Naive thymus-derived CD4-positive, alpha-beta T cell (primary cell): ENCODE measurements at regions not wholly inside any gene's neighbourhood (a gene's known extent, or its start where the extent isn't known, plus 50 kb on each side); places are given as distances from the start of the nearest gene placed in this dataset.

Source experiments
- ATAC-seq: fragments of 150-1000 bp; cut with Tn5 transposase; 2 replicates; pipeline ENCODE4 v1.10.0; 2021; ENCODE audit warnings: mild to moderate bottlenecking, moderate library complexity
- CTCF ChIA-PET: fragments of 350-600 bp; sonication (Branson Sonifier 250); formaldehyde crosslinking; loops from one replicate; lab custom pipeline; 2021; ENCODE audit warnings: antibody characterized with exemption; lab: Charles Lee
- POLR2A ChIA-PET: fragments of 350-600 bp; sonication (Branson Sonifier 250); formaldehyde crosslinking; loops from one replicate; lab custom pipeline; 2021; ENCODE audit warnings: antibody characterized with exemption, inconsistent platforms; lab: Charles Lee
- DNase-seq, 9 donors: peaks; one replicate each; pipeline versions ENCODE4 v3.0.0 to v3.0.0-alpha.2; 2020 to 2022; ENCODE audit warnings: mixed read lengths in 1 of 9
- H3K27ac ChIP-seq: one replicate; pipeline ENCODE4 v1.7.0; 2013; ENCODE audit warnings: mild to moderate bottlenecking, low read depth, low read length, moderate library complexity
- H3K27me3 ChIP-seq, 2 donors: one replicate each; pipeline ENCODE4 v1.7.0; 2013; ENCODE audit warnings: low read length in 2 of 2, mild to moderate bottlenecking in 2 of 2, moderate library complexity in 2 of 2; ENCODE audit not compliant: control insufficient read depth in 2 of 2, insufficient read depth in 2 of 2
- H3K36me3 ChIP-seq, 3 experiments: 1 replicate in 2 of 3; 2 replicates in 1 of 3; pipeline ENCODE4 v1.7.0; 2013; ENCODE audit warnings: low read length in 3 of 3, mild to moderate bottlenecking in 3 of 3, moderate library complexity in 1 of 3; ENCODE audit not compliant: insufficient read depth in 3 of 3, control insufficient read depth in 2 of 3
- H3K4me1 ChIP-seq, 2 donors: one replicate each; pipeline ENCODE4 v1.7.0; 2013; ENCODE audit warnings: low read length in 2 of 2, mild to moderate bottlenecking in 2 of 2, moderate library complexity in 1 of 2; ENCODE audit not compliant: control insufficient read depth in 2 of 2, insufficient read depth in 2 of 2
- H3K4me3 ChIP-seq: 2 replicates; pipeline ENCODE4 v1.7.0; 2013; ENCODE audit warnings: mild to moderate bottlenecking, low read length
- H3K9me3 ChIP-seq, 3 experiments: 1 replicate in 2 of 3; 2 replicates in 1 of 3; pipeline ENCODE4 v1.7.0; 2013; ENCODE audit warnings: low read length in 3 of 3; ENCODE audit not compliant: control insufficient read depth in 2 of 3
- H3K27ac Mint-ChIP-seq, 9 donors: one replicate each; pipeline ENCODE4 v1.8.0; 2020 to 2022; ENCODE audit warnings: mixed read lengths in 9 of 9, mild to moderate bottlenecking in 8 of 9, moderate library complexity in 5 of 9, inconsistent platforms in 2 of 9
- H3K27me3 Mint-ChIP-seq, 5 donors: one replicate each; pipeline ENCODE4 v1.8.0; 2021 to 2022; ENCODE audit warnings: mixed read lengths in 5 of 5, mild to moderate bottlenecking in 1 of 5
- H3K36me3 Mint-ChIP-seq, 5 donors: one replicate each; pipeline ENCODE4 v1.8.0; 2020 to 2022; ENCODE audit warnings: mixed read lengths in 5 of 5, mild to moderate bottlenecking in 3 of 5, inconsistent platforms in 1 of 5
- H3K4me1 Mint-ChIP-seq, 7 donors: one replicate each; pipeline ENCODE4 v1.8.0; 2020 to 2022; ENCODE audit warnings: mixed read lengths in 7 of 7, mild to moderate bottlenecking in 3 of 7, inconsistent platforms in 1 of 7
- H3K4me3 Mint-ChIP-seq, 10 donors: one replicate each; pipeline ENCODE4 v1.8.0; 2020 to 2022; ENCODE audit warnings: mild to moderate bottlenecking in 10 of 10, mixed read lengths in 10 of 10, moderate library complexity in 6 of 10, inconsistent platforms in 2 of 10
- H3K9me3 Mint-ChIP-seq, 11 donors: one replicate each; pipeline ENCODE4 v1.8.0; 2020 to 2022; ENCODE audit warnings: mixed read lengths in 11 of 11, mild to moderate bottlenecking in 4 of 11, inconsistent platforms in 1 of 11, moderate library complexity in 1 of 11
- intact Hi-C, 2 donors: fragments of 100-400 bp; cut with micrococcal nuclease; formaldehyde crosslinking; loops; one replicate each; pipeline ENCODE4 v1.15.1; 2023

GRCh38 chr5:115349001-115349817 lies 52.8 kb upstream of the CCDC112 start:
- ATAC-seq (no peak), DNase-seq (no peak)
- Mint-ChIP-seq H3K4me1 (no peaks in the 10 kb centered on the region), H3K27me3 (peaks cover 23 to 55% (median 39%) of the 10 kb centered on the region in 5 donors), H3K9me3 (peaks cover 0 to 14% (median under 1%) of the 10 kb centered on the region in 11 donors), H3K27ac (no peak overlapping the region), H3K4me3 (no peak overlapping the region), H3K36me3 (peaks cover 0 to 6% (median 0%) of the 10 kb centered on the region in 5 donors)
- no peaks in the 10 kb centered on the region for H3K27me3 ChIP-seq
- H3K9me3 ChIP-seq, result no peaks in the 10 kb centered on the region
- no peak overlapping the region for H3K4me3 ChIP-seq
- no peaks in the 10 kb centered on the region for H3K36me3 ChIP-seq
- ChIA-PET CTCF (interaction anchor here (0.5 kb wide), 1 partner anchor 225 kb away, joined by 3 read pairs; no protein-coding TSS in a partner anchor), POLR2A (no interaction called here)
- H3K27ac ChIP-seq, result no peak overlapping the region
- no peaks in the 10 kb centered on the region for H3K4me1 ChIP-seq
- intact Hi-C loops, result no loop called here

- ChIA-PET CTCF (no interaction called here), POLR2A (no interaction called here)
- intact Hi-C loops, result no loop called here
- Mint-ChIP-seq H3K27me3 (peaks cover 28 to 47% (median 36%) of the 10 kb centered on the region in 5 donors), H3K27ac (no peak overlapping the region), H3K36me3 (peaks cover 0 to 6% (median 0%) of the 10 kb centered on the region in 5 donors), H3K4me1 (no peaks in the 10 kb centered on the region), H3K9me3 (peaks cover 0 to 9% (median 0%) of the 10 kb centered on the region in 11 donors), H3K4me3 (no peak overlapping the region)
- H3K36me3 ChIP-seq, result no peaks in the 10 kb centered on the region
- no peaks in the 10 kb centered on the region for H3K4me1 ChIP-seq
- no peak overlapping the region for H3K4me3 ChIP-seq
- ATAC-seq, result no peak
- no peak for DNase-seq
- no peaks in the 10 kb centered on the region for H3K9me3 ChIP-seq
- no peak overlapping the region for H3K27ac ChIP-seq
- no peaks in the 10 kb centered on the region for H3K27me3 ChIP-seq
Measured at GRCh38 chr5:115348175-115348574, 51.7 kb upstream of the CCDC112 start.
